IMR-90 (cell line): ENCODE measurements at regions not wholly inside any gene's neighbourhood (a gene's known extent, or its start where the extent isn't known, plus 50 kb on each side); places are given as distances from the start of the nearest gene placed in this dataset.

ENCODE experiments used
- BHLHE40 ChIP-seq: fragments of 150-350 bp; IDR thresholded peaks from 2 replicates; pipeline ENCODE4 v1.6.1; 2016; ENCODE audit warnings: mild to moderate bottlenecking, low read depth, low read length
- CHD1 ChIP-seq: IDR thresholded peaks from 2 replicates; pipeline ENCODE4 v1.6.1; 2012; ENCODE audit warnings: low read depth, low read length, improper control_type of control experiment
- CTCF ChIP-seq: conservative IDR thresholded peaks from 2 replicates; pipeline ENCODE4 v1.5.1; 2012; ENCODE audit warnings: mild to moderate bottlenecking, low read depth, low read length, improper control_type of control experiment
- ELK1 ChIP-seq: fragments of 150-350 bp; IDR thresholded peaks from 2 replicates; pipeline ENCODE4 v1.6.1; 2016; ENCODE audit warnings: low read depth, mild to moderate bottlenecking, low read length, moderate library complexity, borderline replicate concordance
- FOS ChIP-seq: fragments of 150-350 bp; IDR thresholded peaks from 2 replicates; pipeline ENCODE4 v1.6.1; 2016; ENCODE audit warnings: low read depth, low read length
- MAFK ChIP-seq: IDR thresholded peaks from 2 replicates; pipeline ENCODE4 v1.6.1; 2012; ENCODE audit warnings: low read depth, low read length, improper control_type of control experiment
- MAZ ChIP-seq: IDR thresholded peaks from 2 replicates; pipeline ENCODE4 v1.6.1; 2012; ENCODE audit warnings: low read depth, mild to moderate bottlenecking, low read length, improper control_type of control experiment, moderate library complexity, borderline replicate concordance
- MXI1 ChIP-seq: IDR thresholded peaks from 2 replicates; pipeline ENCODE4 v1.6.1; 2012; ENCODE audit warnings: low read depth, mild to moderate bottlenecking, low read length, moderate library complexity, borderline replicate concordance
- POLR2A ChIP-seq: IDR thresholded peaks from 2 replicates; pipeline ENCODE4 v1.6.1; 2012; ENCODE audit warnings: mild to moderate bottlenecking, low read depth, low read length
- RAD21 ChIP-seq: IDR thresholded peaks from 2 replicates; pipeline ENCODE4 v1.6.1; 2012; ENCODE audit warnings: low read length, improper control_type of control experiment
- RCOR1 ChIP-seq: IDR thresholded peaks from 2 replicates; pipeline ENCODE4 v1.6.1; 2012; ENCODE audit warnings: mild to moderate bottlenecking, low read length, improper control_type of control experiment; ENCODE audit not compliant: insufficient replicate concordance
- RFX5 ChIP-seq: IDR thresholded peaks from 2 replicates; pipeline ENCODE4 v1.8.0; 2012; ENCODE audit warnings: low read depth, mild to moderate bottlenecking, low read length, moderate library complexity
- SMC3 ChIP-seq: fragments of 150-350 bp; IDR thresholded peaks from 2 replicates; pipeline ENCODE4 v1.6.1; 2016; ENCODE audit warnings: low read depth, mild to moderate bottlenecking, antibody characterized with exemption, low read length, moderate library complexity
- USF2 ChIP-seq: fragments of 150-350 bp; IDR thresholded peaks from 2 replicates; pipeline ENCODE4 v1.6.1; 2017; ENCODE audit warnings: mild to moderate bottlenecking, antibody characterized with exemption, low read length, low read depth

GRCh38 chr2:136286423-136286822 is 168.5 kb upstream of the CXCR4 start:
- TF ChIP-seq CTCF (no peak), MAZ (no peak), POLR2A (no peak), RAD21 (no peak), MXI1 (no peak), FOS (no peak), RFX5 (no peak), USF2 (no peak), SMC3 (no peak), RCOR1 (no peak), BHLHE40 (no peak), MAFK (no peak), ELK1 (no peak), CHD1 (no peak)
